Vagina (tissue), 2 donors: ENCODE measurements at regions not wholly inside any gene's neighbourhood (a gene's known extent, or its start where the extent isn't known, plus 50 kb on each side); places are given as distances from the start of the nearest gene placed in this dataset.

Source experiments
- POLR2A ChIP-seq, 2 donors: fragments of 450-650 bp; IDR thresholded peaks; one replicate each; pipeline ENCODE4 v1.6.1; 2017; ENCODE audit warnings: antibody characterized with exemption in 2 of 2, mild to moderate bottlenecking in 2 of 2, moderate library complexity in 2 of 2
- POLR2AphosphoS5 ChIP-seq, 2 donors: sonication (generic); formaldehyde crosslinking; IDR thresholded peaks; one replicate each; pipeline ENCODE4 v1.9.0; 2017; ENCODE audit warnings: antibody characterized with exemption in 2 of 2, mild to moderate bottlenecking in 2 of 2, low read depth in 1 of 2; ENCODE audit not compliant: insufficient read depth in 1 of 2

DNA sequence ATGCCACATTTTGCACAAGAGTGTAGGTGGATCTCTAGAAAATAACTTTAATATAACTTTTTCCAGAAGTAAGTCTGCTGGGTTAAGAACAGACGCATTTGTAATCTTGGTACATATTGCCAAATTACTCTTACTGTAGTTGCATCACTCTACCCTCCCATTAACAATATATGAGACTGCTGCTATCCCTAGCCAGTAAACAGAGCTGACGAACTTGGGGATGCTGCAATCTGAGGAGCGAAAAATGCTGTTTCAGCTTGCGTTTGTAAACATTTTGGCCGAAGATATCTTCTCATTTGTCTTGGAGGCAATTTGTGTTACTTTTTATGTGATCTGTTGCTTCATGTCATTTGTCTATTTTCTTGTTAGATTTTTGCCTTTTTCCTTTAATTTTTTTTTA, 1482.8 kb downstream of the OLFM4 start:
- no peak for TF ChIP-seq POLR2AphosphoS5 (IDR thresholded peaks at IDR 0.05; ENCODE audit: insufficient read depth in 1 of 2, low read depth in 1 of 2)
- TF ChIP-seq POLR2A (IDR thresholded peaks at IDR 0.05), result no peak
